ENCODE measurements at regions not wholly inside any gene's neighbourhood (a gene's known extent, or its start where the extent isn't known, plus 50 kb on each side); places are given as distances from the start of the nearest gene placed in this dataset.

DNA sequence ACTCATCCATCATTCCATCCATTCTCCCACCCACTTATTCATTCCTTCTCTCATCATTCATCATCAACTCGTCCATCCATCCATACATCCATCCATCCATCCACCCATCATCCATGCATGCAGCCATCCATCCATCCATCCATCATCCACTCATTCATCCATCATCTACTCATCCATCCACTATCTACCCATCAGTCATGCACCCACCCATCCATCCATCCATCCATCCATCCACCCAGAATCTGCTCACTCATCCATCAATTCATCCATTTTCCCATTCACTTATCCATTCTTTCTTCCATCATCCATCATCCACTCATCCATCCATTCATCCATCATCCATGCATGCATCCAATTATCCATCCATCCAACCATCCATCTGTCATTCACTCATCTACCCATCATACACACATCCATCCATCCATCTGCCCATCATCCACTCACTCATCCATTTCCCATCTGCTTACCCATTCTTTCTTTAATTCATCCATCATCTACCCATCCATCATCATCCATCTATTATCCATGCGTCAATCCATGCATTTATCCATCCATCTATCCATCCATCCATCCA is 107.1 kb upstream of the WSCD2 start:
- ATAC-seq (ENCODE audit: low FRiP score) (no peak), DNase-seq (ENCODE audit: low spot score) (no peak)
- TF ChIP-seq, protein P1, sequence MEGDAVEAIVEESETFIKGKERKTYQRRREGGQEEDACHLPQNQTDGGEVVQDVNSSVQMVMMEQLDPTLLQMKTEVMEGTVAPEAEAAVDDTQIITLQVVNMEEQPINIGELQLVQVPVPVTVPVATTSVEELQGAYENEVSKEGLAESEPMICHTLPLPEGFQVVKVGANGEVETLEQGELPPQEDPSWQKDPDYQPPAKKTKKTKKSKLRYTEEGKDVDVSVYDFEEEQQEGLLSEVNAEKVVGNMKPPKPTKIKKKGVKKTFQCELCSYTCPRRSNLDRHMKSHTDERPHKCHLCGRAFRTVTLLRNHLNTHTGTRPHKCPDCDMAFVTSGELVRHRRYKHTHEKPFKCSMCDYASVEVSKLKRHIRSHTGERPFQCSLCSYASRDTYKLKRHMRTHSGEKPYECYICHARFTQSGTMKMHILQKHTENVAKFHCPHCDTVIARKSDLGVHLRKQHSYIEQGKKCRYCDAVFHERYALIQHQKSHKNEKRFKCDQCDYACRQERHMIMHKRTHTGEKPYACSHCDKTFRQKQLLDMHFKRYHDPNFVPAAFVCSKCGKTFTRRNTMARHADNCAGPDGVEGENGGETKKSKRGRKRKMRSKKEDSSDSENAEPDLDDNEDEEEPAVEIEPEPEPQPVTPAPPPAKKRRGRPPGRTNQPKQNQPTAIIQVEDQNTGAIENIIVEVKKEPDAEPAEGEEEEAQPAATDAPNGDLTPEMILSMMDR (IDR thresholded peaks at IDR 0.05) = no peak

DNA sequence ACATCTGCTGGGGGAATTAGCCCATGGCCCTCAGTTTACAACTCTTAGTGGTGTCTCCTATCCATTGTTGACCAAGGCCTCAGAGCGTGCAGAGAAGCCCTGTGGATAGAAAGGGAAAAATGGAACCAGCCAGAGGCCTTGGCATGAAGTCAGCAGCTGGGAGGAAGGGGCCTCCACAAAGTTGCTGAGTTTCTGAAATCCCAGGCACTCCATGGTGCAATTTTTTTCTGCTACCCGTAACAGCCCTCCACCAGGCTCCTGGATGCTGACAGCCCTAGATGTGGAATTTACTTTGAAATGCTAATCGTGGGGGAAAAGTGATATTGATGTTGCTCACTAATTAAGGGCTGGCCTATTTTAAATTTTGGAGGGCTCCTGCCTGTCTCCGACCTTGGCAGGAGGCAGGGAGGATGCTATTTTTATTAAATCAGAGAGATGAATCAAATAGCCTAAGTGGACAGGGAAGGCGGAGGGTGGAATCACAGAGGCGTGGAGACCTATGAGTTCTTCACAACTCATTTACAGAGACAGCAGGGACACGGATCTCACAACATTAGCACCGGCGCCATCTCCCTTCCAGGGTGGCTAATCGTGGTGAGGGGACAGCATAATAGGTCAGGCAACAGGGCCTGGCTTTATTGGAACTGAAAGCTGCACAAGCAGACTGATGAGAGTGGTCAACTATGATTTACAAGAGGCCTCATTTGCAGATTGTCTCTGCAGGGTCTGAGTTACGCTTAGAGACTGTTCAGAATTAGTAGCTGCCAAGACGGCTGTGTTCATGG is 99.8 kb upstream of the WSCD2 start:
- no peak for DNase-seq (ENCODE audit: low spot score)
- TF ChIP-seq, protein P1 (IDR thresholded peaks at IDR 0.05) = no peak
- no peak for ATAC-seq (ENCODE audit: low FRiP score)

DNA sequence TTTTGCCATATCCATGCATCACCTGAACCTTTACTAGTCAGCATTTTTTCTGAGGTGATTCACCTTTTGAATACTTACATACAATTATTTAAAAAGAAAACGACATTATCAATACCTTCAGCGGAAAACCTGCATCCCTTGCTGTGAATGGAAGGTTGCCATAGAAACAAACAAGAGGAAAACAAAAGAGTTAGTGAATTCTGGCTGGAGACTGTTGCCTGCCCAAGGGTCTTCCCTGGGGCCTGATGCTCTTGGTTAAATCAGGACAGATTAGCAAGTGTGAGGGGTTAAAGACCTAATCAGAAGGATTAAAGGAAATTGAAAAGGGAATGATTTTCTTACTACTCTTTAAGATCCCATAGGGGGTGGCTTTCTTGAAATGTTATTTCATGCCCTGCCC is 96.0 kb upstream of the WSCD2 start:
- TF ChIP-seq, protein P1 (IDR thresholded peaks at IDR 0.05) = no peak
- DNase-seq (ENCODE audit: low spot score) (no peak), ATAC-seq (ENCODE audit: low FRiP score) (no peak)

DNA sequence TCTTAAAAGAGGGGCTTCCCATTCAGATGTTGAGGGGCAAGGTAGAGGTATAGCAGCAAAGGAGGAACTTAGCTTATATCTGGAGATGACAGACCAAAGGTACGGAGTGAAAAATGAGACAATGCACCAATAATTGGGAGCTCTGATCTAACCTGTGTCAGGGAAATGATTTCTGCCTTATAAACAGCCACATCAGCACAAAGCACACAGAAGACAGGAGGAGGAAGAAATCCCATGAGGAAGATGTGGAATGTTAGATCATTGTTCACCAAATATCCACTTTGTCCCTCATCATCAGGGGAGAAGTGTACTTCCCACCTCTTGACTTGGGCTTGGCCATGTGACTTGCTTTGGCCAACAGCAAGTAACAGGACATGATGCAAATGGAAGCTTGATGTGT is 93.7 kb upstream of the WSCD2 start:
- DNase-seq (ENCODE audit: low spot score) = no peak
- no peak for ATAC-seq (ENCODE audit: low FRiP score)
- TF ChIP-seq, protein P1 (IDR thresholded peaks at IDR 0.05) = no peak

DNA sequence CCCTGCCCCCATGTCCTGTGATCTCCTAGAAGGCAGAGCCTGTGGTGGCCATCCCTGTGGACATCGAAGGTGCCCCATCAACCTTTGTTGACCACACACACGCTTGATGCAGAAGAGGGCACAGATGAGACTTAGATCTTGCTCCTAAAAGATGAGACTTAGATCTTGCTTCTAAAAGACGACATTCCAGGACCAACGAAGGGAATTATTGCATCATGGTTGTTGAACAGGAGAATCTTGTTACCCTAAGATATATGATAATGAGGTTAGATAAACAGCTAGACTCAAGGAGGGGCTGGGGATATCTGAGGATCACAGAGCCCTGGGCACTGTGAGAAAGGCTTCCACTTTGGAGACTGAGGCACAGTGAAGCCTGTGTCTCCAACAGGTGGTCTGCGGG is 91.1 kb upstream of the WSCD2 start:
- no peak for ATAC-seq (ENCODE audit: low FRiP score)
- no peak for DNase-seq (ENCODE audit: low spot score)
- TF ChIP-seq, protein P1 (IDR thresholded peaks at IDR 0.05) = no peak

DNA sequence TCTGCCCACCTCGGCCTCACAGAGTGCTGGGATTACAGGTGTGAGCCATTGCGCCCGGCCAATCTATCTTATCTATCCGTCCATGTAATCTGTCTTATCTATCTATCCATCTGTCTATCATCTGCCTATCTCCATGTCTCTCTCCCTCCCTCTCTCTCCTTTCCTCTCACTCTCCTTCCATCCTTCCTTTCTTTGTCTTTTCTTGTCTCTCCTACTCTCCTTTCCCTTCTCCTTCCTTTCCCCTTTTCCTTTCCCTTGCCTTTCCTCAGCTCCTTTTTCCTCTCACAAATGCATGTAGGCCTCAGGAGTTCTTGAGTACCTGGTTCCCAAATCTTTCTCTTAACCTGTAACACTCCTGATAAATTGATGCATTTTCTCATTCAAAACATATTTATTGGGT is 89.3 kb upstream of the WSCD2 start:
- ATAC-seq (ENCODE audit: low FRiP score) (no peak), DNase-seq (ENCODE audit: low spot score) (no peak)
- TF ChIP-seq, protein P1 (IDR thresholded peaks at IDR 0.05) = no peak

DNA sequence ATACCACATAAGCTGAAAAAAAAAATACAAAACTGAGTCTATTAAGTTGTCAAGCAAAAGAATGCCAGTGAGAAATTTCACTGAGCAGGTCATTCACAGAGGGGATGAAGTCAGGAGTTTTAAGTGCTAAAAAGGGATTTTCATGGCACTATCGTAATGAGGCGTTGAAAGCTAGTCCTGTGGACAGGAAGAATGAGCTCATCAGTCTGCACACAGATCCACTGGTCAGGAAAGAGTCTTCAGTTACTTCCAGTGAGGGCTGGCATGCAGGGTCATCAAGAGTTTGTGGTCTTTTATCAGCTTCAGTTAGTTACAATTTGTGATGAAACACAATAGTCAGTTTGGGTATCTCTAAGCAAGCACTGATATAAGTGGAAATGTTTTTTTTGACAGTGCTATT is 88.1 kb upstream of the WSCD2 start:
- ATAC-seq (ENCODE audit: low FRiP score) (no peak), DNase-seq (ENCODE audit: low spot score) (no peak)
- TF ChIP-seq, protein P1 (IDR thresholded peaks at IDR 0.05) = no peak
